ENCODE measurements at regions not wholly inside any gene's neighbourhood (a gene's known extent, or its start where the extent isn't known, plus 50 kb on each side); places are given as distances from the start of the nearest gene placed in this dataset.

DNA sequence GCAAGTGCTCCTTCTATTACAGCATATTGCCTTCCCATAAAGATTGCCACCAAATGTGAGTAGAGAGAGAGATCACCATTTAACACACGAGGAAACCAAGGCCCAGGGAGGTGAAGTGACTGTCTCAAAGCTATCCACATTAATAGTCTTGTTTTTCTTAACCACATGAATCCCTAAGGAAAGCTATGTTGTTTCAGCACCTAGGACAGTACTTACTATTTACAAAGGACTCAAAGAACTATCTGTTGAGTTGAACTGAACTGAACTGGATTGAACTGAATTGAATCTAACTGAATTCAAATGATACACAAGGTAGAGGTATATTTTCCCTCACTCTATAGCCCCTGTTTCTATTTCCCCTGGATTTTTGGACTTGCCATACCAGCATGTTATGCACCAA lies 430.4 kb downstream of the CAAP1 start:
- Histone ChIP-seq H3K4me3 (no peak overlapping the region), H3K4me1 (no peaks in the 10 kb centered on the region), H3K27me3 (no peaks in the 10 kb centered on the region), H3K9me3 (no peaks in the 10 kb centered on the region), H3K36me3 (no peaks in the 10 kb centered on the region), H3K27ac (no peak overlapping the region)
- DNase-seq = no peak
- TF ChIP-seq, protein P1, sequence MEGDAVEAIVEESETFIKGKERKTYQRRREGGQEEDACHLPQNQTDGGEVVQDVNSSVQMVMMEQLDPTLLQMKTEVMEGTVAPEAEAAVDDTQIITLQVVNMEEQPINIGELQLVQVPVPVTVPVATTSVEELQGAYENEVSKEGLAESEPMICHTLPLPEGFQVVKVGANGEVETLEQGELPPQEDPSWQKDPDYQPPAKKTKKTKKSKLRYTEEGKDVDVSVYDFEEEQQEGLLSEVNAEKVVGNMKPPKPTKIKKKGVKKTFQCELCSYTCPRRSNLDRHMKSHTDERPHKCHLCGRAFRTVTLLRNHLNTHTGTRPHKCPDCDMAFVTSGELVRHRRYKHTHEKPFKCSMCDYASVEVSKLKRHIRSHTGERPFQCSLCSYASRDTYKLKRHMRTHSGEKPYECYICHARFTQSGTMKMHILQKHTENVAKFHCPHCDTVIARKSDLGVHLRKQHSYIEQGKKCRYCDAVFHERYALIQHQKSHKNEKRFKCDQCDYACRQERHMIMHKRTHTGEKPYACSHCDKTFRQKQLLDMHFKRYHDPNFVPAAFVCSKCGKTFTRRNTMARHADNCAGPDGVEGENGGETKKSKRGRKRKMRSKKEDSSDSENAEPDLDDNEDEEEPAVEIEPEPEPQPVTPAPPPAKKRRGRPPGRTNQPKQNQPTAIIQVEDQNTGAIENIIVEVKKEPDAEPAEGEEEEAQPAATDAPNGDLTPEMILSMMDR (IDR thresholded peaks at IDR 0.05) = no peak
- intact Hi-C loops (cut with DNase I; ENCODE audit: low total_unique reads) = no loop called here

DNA sequence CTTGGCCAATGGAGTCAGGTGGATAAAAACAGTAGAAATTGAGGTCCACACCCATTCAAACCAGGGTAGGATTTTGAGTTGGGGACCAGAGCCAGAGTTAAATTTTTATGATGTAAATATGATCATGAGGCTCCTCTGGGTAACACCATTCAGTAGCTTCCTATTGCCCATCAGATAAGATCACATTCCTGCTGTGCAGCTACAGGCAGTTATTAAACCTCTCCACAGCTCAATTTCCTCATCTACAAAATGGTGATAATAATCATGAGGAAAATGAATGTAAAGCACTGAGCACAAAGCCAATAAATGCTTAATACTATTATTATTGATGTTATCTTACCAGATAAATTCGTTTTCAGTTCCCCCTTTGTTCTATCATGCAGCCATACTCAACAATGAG lies 432.0 kb downstream of the CAAP1 start:
- H3K27me3 ChIP-seq = no peaks in the 10 kb centered on the region

DNA sequence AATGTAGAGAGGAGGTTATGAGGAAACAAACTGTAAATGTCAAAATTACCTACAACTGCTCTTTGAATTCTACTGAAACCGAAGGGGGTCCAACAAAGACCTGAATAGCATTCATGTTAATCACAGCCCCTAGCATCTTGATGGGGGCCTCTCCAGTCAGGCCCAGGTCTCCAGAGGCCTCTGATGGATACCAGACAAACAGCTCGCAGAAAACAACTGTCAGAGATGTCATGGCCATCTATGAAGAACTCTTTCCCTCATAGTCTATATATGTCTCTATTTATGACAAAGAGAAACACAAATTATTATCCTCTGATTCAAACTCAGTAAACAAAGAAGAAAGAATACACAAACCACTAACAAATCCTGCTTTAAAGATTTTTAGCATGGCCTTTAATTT lies 432.6 kb downstream of the CAAP1 start:
- Histone ChIP-seq H3K4me3 (no peak overlapping the region), H3K27ac (no peak overlapping the region), H3K27me3 (no peaks in the 10 kb centered on the region), H3K9me3 (no peaks in the 10 kb centered on the region), H3K4me1 (no peaks in the 10 kb centered on the region), H3K36me3 (no peaks in the 10 kb centered on the region)
- DNase-seq = no peak
- TF ChIP-seq, protein P1 (IDR thresholded peaks at IDR 0.05) = no peak
- intact Hi-C loops (cut with DNase I; ENCODE audit: low total_unique reads) = no loop called here

More for the DNA sequence above, 432.0 kb downstream of the CAAP1 start:
- H3K36me3 ChIP-seq = no peaks in the 10 kb centered on the region
- TF ChIP-seq, protein P1 (IDR thresholded peaks at IDR 0.05) = no peak
- no peak overlapping the region for H3K4me3 ChIP-seq
- no peaks in the 10 kb centered on the region for H3K9me3 ChIP-seq
- no peaks in the 10 kb centered on the region for H3K4me1 ChIP-seq
- intact Hi-C loops (cut with DNase I; ENCODE audit: low total_unique reads) = no loop called here
- no peak overlapping the region for H3K27ac ChIP-seq
- no peak for DNase-seq

DNA sequence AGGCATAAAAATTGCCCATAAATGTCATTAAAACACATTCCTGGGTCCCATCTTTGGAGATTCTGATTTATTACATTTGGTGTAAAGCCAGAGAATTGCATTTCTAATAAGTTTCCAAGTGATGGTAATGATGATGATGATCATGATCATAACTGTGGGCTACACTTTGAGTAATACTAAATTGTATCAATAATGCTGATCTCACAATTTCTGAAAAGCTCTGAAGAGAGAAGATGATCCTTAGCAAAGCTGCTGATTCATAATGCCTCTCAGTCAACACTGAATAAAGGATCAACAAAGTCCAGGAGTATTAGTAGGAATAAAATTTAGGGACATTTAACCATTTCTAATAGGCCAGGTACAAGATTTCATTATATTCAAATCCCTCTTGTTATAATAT lies 434.5 kb downstream of the CAAP1 start:
- intact Hi-C loops (cut with DNase I; ENCODE audit: low total_unique reads) = no loop called here

DNA sequence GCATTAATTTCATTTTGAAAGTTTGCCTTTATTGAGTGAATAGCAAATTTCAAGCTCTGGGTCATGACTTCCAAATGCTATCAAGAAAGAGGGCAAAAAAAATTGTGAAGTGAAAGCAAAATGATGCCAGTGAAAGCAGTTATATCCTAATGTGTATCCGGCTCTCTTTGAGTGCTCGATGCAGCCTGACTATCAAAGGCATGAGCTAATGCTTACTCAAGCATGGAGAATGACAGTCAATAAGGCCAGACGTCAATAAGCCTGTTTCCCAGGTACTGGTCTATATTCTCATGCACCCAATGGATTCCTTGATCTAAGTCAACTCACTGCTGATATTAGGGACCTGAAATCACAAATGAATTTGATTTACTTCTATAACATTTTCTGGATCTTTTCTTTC lies 435.5 kb downstream of the CAAP1 start:
- H3K4me3 ChIP-seq = no peak overlapping the region
- no peak overlapping the region for H3K27ac ChIP-seq
- H3K36me3 ChIP-seq = no peaks in the 10 kb centered on the region
- TF ChIP-seq, protein P1 (IDR thresholded peaks at IDR 0.05) = no peak
- H3K27me3 ChIP-seq = no peaks in the 10 kb centered on the region
- no peaks in the 10 kb centered on the region for H3K9me3 ChIP-seq
- DNase-seq = no peak
- intact Hi-C loops (cut with DNase I; ENCODE audit: low total_unique reads) = no loop called here
- H3K4me1 ChIP-seq = no peaks in the 10 kb centered on the region

More for the DNA sequence above, 434.5 kb downstream of the CAAP1 start:
- H3K27me3 ChIP-seq = no peaks in the 10 kb centered on the region
- TF ChIP-seq, protein P1 (IDR thresholded peaks at IDR 0.05) = no peak
- no peak overlapping the region for H3K4me3 ChIP-seq
- no peaks in the 10 kb centered on the region for H3K4me1 ChIP-seq
- H3K36me3 ChIP-seq = no peaks in the 10 kb centered on the region
- no peak overlapping the region for H3K27ac ChIP-seq
- no peak for DNase-seq
- no peaks in the 10 kb centered on the region for H3K9me3 ChIP-seq

DNA sequence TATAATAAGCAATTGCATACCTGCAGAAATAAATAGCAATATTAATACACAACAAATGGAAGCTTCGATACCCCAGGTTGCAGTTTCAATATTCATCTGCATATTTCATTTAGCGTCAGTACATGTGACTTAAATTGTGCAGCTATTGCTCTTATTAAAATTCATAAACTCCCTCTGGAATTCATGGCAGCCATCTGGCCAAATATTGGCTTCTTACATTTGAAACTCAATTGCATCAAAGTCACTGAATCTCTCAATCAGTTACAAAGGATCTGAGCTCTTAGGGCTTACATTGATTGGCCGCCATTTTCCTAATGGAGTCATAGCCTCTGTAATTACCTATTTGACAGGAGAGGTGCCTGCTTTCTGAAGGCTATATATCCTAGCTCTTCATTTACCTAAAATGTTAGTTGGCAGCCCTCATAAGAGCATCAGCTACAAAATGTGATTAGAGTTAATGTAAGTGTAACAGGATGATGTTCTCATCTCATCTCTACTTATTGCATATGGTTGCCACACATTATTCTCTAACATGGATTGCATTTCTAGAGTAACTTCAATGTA lies 453.5 kb downstream of the CAAP1 start:
- Histone ChIP-seq H3K27ac (no peak overlapping the region), H3K27me3 (no peaks in the 10 kb centered on the region), H3K36me3 (no peaks in the 10 kb centered on the region), H3K4me1 (no peaks in the 10 kb centered on the region), H3K9me3 (no peaks in the 10 kb centered on the region), H3K4me3 (no peak overlapping the region)
- TF ChIP-seq, protein P1 (IDR thresholded peaks at IDR 0.05) = no peak
- intact Hi-C loops (cut with DNase I; ENCODE audit: low total_unique reads) = no loop called here
- no peak for DNase-seq
